PFSK-1 (cell line): ENCODE measurements at regions not wholly inside any gene's neighbourhood (a gene's known extent, or its start where the extent isn't known, plus 50 kb on each side); places are given as distances from the start of the nearest gene placed in this dataset.

Experiments used
- FOXP2 ChIP-seq: optimal IDR thresholded peaks from 2 replicates; pipeline ENCODE3; 2011; ENCODE audit warnings: borderline replicate concordance, control low read depth, inconsistent platforms; ENCODE audit not compliant: insufficient read depth; ENCODE audit errors: extremely low read length, extremely low read depth
- POLR2AphosphoS5 ChIP-seq: IDR thresholded peaks from 2 replicates; pipeline ENCODE4 v1.6.1; 2012; ENCODE audit warnings: low read depth, mild to moderate bottlenecking, control low read depth, low read length, moderate library complexity
- REST ChIP-seq, 2 experiments: IDR thresholded peaks; 2 replicates each; pipeline versions ENCODE4 v1.6.1 to v1.8.0; 2011 to 2012; ENCODE audit warnings: low read depth in 2 of 2, low read length in 2 of 2, control low read depth in 1 of 2, inconsistent platforms in 1 of 2, mild to moderate bottlenecking in 1 of 2, moderate library complexity in 1 of 2; ENCODE audit not compliant: insufficient read depth in 1 of 2
- SIN3A ChIP-seq: IDR thresholded peaks from 2 replicates; pipeline ENCODE4 v1.6.1; 2012; ENCODE audit warnings: mild to moderate bottlenecking, low read length, moderate library complexity, borderline replicate concordance; ENCODE audit not compliant: insufficient read depth
- TAF1 ChIP-seq: IDR thresholded peaks from 2 replicates; pipeline ENCODE4 v1.6.1; 2012; ENCODE audit warnings: low read length, control low read depth, borderline replicate concordance; ENCODE audit not compliant: insufficient read depth

DNA sequence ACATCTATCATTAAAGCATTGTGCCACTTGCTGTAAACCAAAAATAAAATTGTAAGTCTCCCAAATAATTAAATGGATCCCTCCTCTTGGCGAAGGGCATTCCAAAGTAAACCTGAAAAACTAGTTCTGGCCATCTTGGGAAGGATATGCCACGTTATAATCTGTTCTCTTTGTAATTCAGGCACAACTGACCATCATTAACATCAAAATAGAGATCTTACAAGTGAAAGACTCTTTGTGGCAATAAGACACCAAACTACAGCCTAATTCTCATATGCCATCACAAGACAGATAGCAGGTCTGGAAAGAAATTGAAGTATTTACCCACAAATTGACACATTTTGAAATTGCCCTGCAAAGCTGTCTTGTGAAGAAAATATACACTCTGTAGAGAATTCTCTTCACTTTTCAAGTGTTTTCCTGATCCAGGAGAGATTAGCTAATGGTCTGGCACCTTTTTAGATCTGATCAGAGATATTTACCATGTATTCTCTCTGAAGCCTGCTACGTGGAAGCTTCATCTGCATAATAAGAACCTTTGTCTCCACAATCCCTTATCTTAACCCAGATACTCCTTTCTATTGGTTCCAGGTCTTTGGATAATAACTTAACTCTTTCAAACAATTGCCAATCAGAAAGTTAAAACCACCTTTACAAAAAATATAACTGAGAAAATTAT, 630.4 kb upstream of the CCDC179 start:
- no peak for TF ChIP-seq TAF1
- no peak for TF ChIP-seq POLR2AphosphoS5
- no peak for TF ChIP-seq SIN3A
- no peak for TF ChIP-seq FOXP2
- TF ChIP-seq REST (IDR thresholded peaks at IDR 0.05; ENCODE audit: insufficient read depth in 1 of 2, low read depth in 2 of 2, low read length in 2 of 2), result no peak

- TF ChIP-seq REST (IDR thresholded peaks at IDR 0.05; ENCODE audit: insufficient read depth in 1 of 2, low read depth in 2 of 2, low read length in 2 of 2), result no peak
- no peak for TF ChIP-seq TAF1
- no peak for TF ChIP-seq SIN3A
- no peak for TF ChIP-seq FOXP2
- TF ChIP-seq POLR2AphosphoS5, result no peak
These were observed 634.7 kb upstream of the CCDC179 start for GRCh38 chr11:23494981-23495380.

- TF ChIP-seq TAF1 (no peak), REST (IDR thresholded peaks at IDR 0.05; ENCODE audit: insufficient read depth in 1 of 2, low read depth in 2 of 2, low read length in 2 of 2) (no peak), FOXP2 (no peak), POLR2AphosphoS5 (no peak), SIN3A (no peak)
These were observed 636.1 kb upstream of the CCDC179 start for GRCh38 chr11:23496340-23496739.

DNA sequence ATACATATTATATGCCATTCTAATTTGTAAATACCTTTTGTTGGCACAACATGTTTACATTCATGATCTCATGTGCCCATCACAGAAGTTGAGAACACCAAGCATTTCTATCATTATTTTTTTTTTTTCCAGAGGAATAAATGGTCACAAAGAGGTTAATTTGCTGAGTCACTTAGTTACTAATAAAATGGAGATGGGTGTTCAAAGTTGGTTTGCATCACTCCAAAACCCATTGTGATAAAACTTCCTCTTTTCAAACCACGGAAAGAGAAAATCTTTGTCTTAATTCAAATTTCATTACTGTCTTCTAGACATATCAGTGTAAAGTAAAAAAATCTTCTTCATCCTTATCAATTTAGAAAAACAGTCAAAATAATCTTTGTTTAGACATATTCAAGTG, 636.8 kb upstream of the CCDC179 start:
- TF ChIP-seq POLR2AphosphoS5, result no peak
- no peak for TF ChIP-seq SIN3A
- TF ChIP-seq REST (IDR thresholded peaks at IDR 0.05; ENCODE audit: insufficient read depth in 1 of 2, low read depth in 2 of 2, low read length in 2 of 2), result no peak
- no peak for TF ChIP-seq FOXP2
- TF ChIP-seq TAF1, result no peak

DNA sequence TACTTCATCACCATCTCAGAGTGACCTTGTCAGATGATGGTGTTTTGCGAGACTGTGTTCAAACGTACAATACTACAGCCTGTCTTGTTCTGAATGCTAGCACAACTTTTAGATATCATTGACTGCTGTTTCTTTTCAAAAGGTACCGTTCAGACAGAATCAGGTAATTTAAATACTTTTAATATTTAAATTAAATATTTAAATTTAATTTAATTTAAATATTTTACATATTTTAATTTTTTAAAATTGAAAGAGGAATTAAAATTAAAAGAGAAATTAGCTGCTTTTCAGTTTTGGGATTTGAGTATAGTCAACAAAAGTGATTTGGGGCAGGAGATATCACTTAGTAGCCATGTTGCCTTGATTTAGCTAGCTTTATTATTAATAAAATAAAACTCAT, 642.1 kb upstream of the CCDC179 start:
- no peak for TF ChIP-seq TAF1
- TF ChIP-seq REST (IDR thresholded peaks at IDR 0.05; ENCODE audit: insufficient read depth in 1 of 2, low read depth in 2 of 2, low read length in 2 of 2), result no peak
- no peak for TF ChIP-seq SIN3A
- no peak for TF ChIP-seq FOXP2
- no peak for TF ChIP-seq POLR2AphosphoS5
